Epithelial cell of esophagus (primary cell): ENCODE measurements at regions not wholly inside any gene's neighbourhood (a gene's known extent, or its start where the extent isn't known, plus 50 kb on each side); places are given as distances from the start of the nearest gene placed in this dataset.
A peak's percentile ranks its signal among the peaks of the same experiment; 100 is the strongest.

Experiments
- DNase-seq: peaks from one replicate; pipeline ENCODE4 v3.0.0; 2010; ENCODE audit warnings: low read depth
- H3K4me3 ChIP-seq: 2 replicates; pipeline ENCODE4 v1.5.1; 2011; ENCODE audit warnings: mild to moderate bottlenecking, low read length, control low read depth
- TF ChIP-seq, protein P1 (sequence below): IDR thresholded peaks from 2 replicates; pipeline ENCODE4 v1.5.1; 2011; ENCODE audit warnings: low read depth, mild to moderate bottlenecking, low read length, control low read depth, inconsistent platforms; ENCODE audit not compliant: insufficient read depth; ENCODE audit errors: missing control alignments

DNA sequence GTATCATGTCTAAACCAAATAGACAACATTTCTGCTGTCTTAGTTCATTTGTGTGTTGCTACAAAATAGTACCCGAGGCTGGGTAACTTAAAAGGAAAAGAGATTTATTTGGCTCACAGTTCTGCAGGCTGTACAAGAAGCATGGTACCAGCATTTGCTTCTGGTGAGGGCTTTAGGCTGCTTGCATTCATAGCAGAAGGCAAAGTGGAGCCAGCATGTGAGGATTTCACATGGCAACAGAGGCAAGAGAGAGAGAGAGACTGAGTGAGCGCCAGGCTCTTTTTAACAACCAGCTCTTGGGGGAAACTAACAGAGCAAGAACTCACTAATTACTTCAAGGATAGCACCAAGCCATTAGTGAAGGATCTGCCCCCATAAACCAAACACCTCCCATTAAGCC, 271.4 kb upstream of the SRRM4 start:
- no peak for DNase-seq
- TF ChIP-seq, protein P1, sequence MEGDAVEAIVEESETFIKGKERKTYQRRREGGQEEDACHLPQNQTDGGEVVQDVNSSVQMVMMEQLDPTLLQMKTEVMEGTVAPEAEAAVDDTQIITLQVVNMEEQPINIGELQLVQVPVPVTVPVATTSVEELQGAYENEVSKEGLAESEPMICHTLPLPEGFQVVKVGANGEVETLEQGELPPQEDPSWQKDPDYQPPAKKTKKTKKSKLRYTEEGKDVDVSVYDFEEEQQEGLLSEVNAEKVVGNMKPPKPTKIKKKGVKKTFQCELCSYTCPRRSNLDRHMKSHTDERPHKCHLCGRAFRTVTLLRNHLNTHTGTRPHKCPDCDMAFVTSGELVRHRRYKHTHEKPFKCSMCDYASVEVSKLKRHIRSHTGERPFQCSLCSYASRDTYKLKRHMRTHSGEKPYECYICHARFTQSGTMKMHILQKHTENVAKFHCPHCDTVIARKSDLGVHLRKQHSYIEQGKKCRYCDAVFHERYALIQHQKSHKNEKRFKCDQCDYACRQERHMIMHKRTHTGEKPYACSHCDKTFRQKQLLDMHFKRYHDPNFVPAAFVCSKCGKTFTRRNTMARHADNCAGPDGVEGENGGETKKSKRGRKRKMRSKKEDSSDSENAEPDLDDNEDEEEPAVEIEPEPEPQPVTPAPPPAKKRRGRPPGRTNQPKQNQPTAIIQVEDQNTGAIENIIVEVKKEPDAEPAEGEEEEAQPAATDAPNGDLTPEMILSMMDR: no peak
- no peak overlapping the region for H3K4me3 ChIP-seq

DNA sequence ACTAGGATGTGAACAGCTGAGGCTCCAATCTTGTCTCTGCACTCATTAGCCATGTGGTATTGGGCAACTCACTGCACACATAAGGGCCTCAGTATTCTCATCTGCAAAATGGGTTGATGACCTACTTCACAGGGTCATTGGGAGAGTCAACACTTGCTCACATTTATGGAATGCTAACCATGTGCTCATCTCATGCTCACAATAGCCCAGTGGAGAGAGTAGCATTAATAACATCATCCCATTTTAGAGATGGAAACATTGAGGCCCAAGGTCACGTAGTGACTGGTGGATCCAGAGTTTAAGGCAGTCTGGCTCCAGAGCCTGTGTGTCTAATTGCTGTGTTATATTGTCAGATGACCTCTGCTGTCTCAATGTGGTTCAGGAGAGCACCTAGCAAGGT, 270.2 kb upstream of the SRRM4 start:
- TF ChIP-seq, protein P1: no peak
- DNase-seq: no peak
- H3K4me3 ChIP-seq: no peak overlapping the region

DNA sequence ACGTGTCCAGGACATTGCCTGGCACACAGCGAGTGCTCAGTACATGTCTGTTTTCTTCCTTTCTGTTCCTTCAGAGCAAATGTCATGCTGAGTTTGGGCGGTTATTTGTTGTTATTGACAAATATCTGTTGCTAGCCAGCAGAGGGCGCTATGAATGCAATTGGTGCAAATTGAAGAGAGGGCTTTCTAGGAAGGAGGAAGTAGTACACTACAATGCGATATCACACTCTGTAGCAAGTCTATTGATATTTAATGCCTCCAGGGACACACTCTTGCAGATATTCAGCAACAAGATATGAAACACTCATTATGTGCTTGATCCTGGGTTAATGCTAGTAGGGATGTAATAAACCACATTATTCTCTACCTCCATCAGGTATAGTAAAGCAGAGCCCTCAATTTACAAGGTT, 267.3 kb upstream of the SRRM4 start:
- DNase-seq: no peak
- TF ChIP-seq, protein P1: peak; percentile 14
- H3K4me3 ChIP-seq: no peak overlapping the region

DNA sequence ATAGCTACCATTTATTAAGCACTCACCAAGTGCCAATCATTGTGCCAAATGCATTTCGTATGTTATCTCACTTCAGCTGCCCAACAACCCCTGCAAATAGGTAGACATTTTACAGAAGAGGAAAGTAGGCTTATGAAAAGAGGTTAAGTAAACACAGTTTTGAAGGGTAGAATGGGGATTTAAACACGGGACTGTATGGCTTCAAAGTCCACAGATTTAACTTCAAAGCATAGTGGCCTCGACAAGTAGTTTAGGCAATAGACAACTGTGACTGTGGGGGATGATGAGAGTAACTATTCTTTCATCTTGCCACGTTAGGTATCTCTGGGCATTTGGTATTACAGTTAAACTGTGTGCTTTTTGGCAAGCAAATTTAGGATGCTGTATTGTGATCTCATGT, 266.8 kb upstream of the SRRM4 start:
- DNase-seq: no peak
- H3K4me3 ChIP-seq: no peak overlapping the region
- TF ChIP-seq, protein P1: no peak

DNA sequence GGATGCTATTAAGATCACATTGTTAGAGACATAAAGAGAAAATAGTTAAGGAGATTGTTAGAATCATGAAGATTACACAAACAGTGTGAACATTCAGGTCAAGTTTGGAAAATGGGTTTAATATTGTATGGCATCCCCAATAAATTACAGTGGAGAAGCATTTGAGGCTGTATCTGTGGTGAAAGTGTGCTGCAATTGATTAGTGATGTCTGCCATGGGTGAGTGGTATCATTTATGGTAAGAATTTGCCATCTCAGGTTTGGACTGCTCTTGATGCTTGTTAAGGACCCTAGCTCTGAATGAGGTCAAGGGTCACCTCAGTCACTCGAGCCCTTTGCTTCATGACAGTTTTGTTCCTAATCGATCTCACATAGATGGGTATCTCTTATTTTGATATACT, 265.7 kb upstream of the SRRM4 start:
- no peak overlapping the region for H3K4me3 ChIP-seq
- DNase-seq: no peak
- TF ChIP-seq, protein P1: no peak

DNA sequence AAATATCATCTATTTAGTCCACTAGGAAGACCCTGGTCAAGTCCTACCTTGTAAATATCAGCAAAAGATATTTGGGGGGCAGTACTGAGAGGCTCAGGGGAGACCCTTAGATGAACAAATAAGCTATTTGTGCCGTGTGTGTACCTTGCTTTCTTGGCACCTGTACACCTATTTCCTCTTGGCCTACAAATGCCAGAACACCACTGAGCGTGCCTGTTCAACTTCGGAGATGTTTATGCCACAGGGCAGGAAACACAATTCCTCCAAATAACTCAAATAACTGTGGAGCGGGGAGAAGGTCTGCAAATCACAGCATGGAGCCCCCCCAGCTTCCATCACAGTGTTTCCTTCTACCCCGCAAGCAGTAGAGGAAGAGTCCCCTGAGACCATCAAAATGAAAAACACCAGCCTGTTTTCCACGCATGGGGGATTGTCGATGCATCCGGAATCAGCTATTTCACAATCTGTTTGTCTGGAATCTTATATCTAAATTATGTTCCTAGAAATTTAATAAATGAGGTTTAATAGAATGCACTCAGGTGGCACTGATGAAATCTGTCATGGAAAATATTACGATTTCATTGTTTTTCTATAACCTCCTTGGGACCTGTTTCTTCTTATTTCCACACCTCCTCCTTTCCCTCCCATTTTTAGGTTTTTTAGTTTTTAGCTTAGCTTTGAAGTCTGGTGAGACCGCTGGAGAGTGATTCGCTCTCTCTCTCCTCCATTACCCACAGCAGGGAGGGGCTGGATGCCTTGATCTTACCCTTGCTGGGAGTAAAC, 254.0 kb upstream of the SRRM4 start:
- H3K4me3 ChIP-seq: no peak overlapping the region
- DNase-seq: no peak
- TF ChIP-seq, protein P1: no peak

DNA sequence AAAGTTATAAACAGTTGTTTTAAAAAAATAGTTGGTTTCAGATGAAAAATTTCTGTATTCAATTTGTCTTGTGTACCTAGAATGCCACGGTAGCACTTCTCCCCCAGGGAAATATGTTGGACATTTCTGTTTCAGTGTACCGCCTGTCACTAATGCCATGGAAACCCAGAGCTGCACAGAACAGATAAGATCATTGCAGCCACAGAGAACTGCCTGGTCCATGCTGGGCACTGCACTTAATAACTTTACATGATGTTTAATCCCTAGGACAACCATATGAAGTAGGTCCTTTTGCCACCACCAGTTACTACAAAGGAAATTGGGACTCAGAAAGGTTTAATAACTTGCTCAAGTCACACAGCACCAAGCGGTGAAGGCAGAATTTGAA, 253.4 kb upstream of the SRRM4 start:
- no peak for DNase-seq
- TF ChIP-seq, protein P1: no peak
- no peak overlapping the region for H3K4me3 ChIP-seq
